ENCODE measurements at regions not wholly inside any gene's neighbourhood (a gene's known extent, or its start where the extent isn't known, plus 50 kb on each side); places are given as distances from the start of the nearest gene placed in this dataset.
"Not testable (repeated sequence)": the region's sequence is repeated elsewhere in the genome, so short reads cannot be mapped to it uniquely, and the experiment has no call there.

DNA sequence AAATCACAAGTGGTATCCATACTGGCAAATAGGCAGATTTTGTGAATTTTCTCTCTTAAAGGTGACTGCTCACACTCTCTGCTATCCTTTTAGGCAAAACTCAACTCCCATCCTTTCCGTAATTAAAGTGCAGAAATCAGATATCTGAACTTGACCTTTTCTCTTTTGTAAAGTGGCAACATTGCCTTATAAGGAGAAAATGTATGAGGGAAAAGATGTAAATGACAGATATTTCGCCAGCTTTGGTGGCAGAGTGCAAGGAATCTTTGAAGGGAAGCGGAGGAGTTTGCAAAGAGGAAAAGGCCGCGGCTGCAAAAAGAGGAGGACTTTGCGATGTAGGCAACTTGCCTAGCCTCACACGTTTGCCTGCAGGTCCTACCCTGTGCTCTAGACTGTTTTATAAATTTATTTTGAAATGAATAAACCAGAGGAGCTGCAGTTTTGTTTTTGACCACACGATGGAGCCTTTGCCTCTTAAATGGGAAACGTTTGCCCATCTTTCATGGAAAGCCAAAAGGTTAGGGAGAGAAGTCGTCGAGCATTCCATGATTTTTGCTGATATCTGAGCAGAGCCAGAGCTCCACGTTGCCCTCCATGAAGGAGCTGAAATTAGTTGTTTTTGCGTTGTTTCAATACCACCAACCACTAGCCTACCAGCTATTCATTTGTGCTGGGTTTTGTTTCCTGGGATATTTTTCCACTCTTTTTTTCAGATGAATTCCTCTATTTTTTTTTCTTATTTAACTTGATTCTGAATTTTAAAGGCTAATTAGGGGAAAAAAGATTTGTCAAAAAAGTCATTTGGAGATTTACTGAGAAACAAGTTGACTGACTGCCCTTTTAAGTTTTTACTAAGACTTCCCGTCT is 242.3 kb downstream of the LMX1A start:
- no peak for DNase-seq (ENCODE audit: low spot score)
- no peak overlapping the region for H3K4me3 Mint-ChIP-seq (ENCODE audit: low read depth)
- intact Hi-C loops (cut with micrococcal nuclease) = no loop called here
- peaks cover 23% of the 10 kb centered on the region for H3K27me3 Mint-ChIP-seq (ENCODE audit: low read depth)
- no peaks in the 10 kb centered on the region for H3K36me3 Mint-ChIP-seq (ENCODE audit: low read depth)
- H3K9me3 Mint-ChIP-seq = no peaks in the 10 kb centered on the region
- H3K27ac Mint-ChIP-seq = no peak overlapping the region
- H3K4me1 Mint-ChIP-seq (ENCODE audit: low read depth) = no peaks in the 10 kb centered on the region

DNA sequence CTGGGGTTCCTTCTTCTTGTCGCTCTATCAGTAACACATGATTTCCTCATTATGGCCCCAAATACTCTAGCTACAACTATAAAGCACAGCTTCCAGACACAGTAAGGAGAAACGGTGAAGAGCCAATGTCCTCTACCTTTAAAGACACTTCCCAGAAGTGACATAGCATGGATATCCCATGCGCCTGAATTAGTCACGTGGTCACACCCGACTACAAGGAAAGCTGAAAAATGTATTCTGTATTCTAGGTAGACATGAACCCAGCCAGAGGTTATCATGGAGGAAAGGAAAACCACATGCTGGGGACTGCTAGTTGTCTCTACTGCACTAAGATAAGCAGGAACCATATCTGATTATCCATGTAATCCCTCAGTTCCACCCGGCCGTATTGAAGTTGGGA is 244.3 kb downstream of the LMX1A start:
- Mint-ChIP-seq H3K36me3 (ENCODE audit: low read depth) (no peaks in the 10 kb centered on the region), H3K27ac (no peak overlapping the region), H3K4me3 (ENCODE audit: low read depth) (no peak overlapping the region), H3K27me3 (ENCODE audit: low read depth) (peaks cover 11% of the 10 kb centered on the region), H3K9me3 (no peaks in the 10 kb centered on the region), H3K4me1 (ENCODE audit: low read depth) (no peaks in the 10 kb centered on the region)
- no peak for DNase-seq (ENCODE audit: low spot score)
- intact Hi-C loops (cut with micrococcal nuclease) = no loop called here

- no peaks in the 10 kb centered on the region for H3K27me3 Mint-ChIP-seq (ENCODE audit: low read depth)
- H3K36me3 Mint-ChIP-seq (ENCODE audit: low read depth) = no peaks in the 10 kb centered on the region
- no peak overlapping the region for H3K27ac Mint-ChIP-seq
- intact Hi-C loops (cut with micrococcal nuclease) = no loop called here
- H3K4me3 Mint-ChIP-seq (ENCODE audit: low read depth) = no peak overlapping the region
- no peaks in the 10 kb centered on the region for H3K9me3 Mint-ChIP-seq
- DNase-seq (ENCODE audit: low spot score) = no peak
- no peaks in the 10 kb centered on the region for H3K4me1 Mint-ChIP-seq (ENCODE audit: low read depth)
Measured at GRCh38 chr1:165109013-165109412, 247.5 kb downstream of the LMX1A start.

DNA sequence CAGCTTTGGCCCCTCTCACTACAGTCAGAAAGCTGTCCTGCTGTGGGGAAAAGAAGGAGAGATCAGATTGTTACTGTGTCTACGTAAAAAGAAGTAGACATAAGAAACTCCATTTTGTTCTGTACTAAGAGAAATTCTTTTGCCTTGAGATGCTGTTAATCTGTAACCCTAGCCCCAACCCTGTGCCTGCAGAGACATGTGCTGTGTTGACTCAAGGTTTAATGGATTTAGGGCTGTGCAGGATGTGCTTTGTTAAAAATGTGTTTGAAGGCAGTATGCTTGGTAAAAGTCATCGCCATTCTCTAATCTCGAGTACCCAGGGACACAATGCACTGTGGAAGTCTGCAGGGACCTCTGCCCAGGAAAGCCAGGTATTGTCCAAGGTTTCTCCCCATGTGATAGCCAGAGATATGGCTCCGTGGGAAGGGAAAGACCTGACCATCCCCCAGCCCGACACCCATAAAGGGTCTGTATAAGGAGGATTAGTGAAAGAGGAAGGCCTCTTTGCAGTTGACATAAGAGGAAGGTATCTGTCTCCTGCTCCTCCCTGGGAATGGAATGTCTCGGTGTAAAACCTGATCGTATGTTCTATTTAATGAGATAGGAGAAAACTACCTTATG is 263.9 kb downstream of the LMX1A start:
- intact Hi-C loops (cut with micrococcal nuclease); H3K27me3 Mint-ChIP-seq (ENCODE audit: low read depth); H3K4me3 Mint-ChIP-seq (ENCODE audit: low read depth); H3K4me1 Mint-ChIP-seq (ENCODE audit: low read depth); H3K36me3 Mint-ChIP-seq (ENCODE audit: low read depth); H3K27ac Mint-ChIP-seq; DNase-seq (ENCODE audit: low spot score): not testable (repeated sequence)
- peaks cover 24% of the 10 kb centered on the region for H3K9me3 Mint-ChIP-seq

DNA sequence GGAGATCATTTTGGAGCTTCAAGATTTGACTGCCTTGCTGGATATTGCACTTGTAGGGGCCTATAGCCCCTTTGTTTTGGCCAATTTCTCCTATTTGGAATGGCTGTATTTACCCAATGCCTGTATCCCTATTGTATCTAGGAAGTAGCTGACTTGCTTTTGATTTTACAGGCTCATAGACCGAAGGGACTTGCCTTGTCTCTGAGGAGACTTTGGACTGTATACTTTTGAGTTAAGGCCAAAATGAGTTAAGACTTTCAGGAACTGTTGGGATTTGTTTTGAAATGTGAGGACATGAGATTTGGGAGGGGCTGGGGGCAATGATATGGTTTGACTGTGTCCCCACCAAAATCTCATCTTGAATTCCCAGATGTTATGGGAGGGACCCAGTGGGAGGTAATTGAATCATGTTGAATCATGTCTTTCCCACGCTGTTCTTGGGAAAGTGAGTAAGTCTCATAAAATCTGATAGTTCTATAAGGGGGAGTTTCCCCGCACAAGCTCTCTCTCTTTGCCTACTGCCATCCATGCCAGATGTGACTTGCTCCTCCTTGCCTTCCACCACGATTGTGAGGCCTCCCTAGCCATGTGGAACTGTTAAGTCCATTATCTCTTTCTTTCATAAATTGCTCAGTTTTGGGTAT is 276.1 kb downstream of the LMX1A start:
- H3K4me3 Mint-ChIP-seq (ENCODE audit: low read depth) = no peak overlapping the region
- intact Hi-C loops (cut with micrococcal nuclease) = no loop called here
- no peaks in the 10 kb centered on the region for H3K36me3 Mint-ChIP-seq (ENCODE audit: low read depth)
- peaks cover 6% of the 10 kb centered on the region for H3K9me3 Mint-ChIP-seq
- DNase-seq (ENCODE audit: low spot score) = no peak
- no peak overlapping the region for H3K27ac Mint-ChIP-seq
- no peaks in the 10 kb centered on the region for H3K4me1 Mint-ChIP-seq (ENCODE audit: low read depth)
- no peaks in the 10 kb centered on the region for H3K27me3 Mint-ChIP-seq (ENCODE audit: low read depth)

- no peak overlapping the region for H3K4me3 Mint-ChIP-seq (ENCODE audit: low read depth)
- H3K4me1 Mint-ChIP-seq (ENCODE audit: low read depth) = no peaks in the 10 kb centered on the region
- H3K36me3 Mint-ChIP-seq (ENCODE audit: low read depth) = no peaks in the 10 kb centered on the region
- DNase-seq (ENCODE audit: low spot score) = no peak
- H3K9me3 Mint-ChIP-seq = peaks cover 2% of the 10 kb centered on the region
- intact Hi-C loops (cut with micrococcal nuclease) = no loop called here
- no peaks in the 10 kb centered on the region for H3K27me3 Mint-ChIP-seq (ENCODE audit: low read depth)
- no peak overlapping the region for H3K27ac Mint-ChIP-seq
Measured at GRCh38 chr1:165078391-165078790, 278.1 kb downstream of the LMX1A start.

GRCh38 chr1:165075725-165076370 is 280.7 kb downstream of the LMX1A start:
- no peak for DNase-seq (ENCODE audit: low spot score)
- no peaks in the 10 kb centered on the region for H3K4me1 Mint-ChIP-seq (ENCODE audit: low read depth)
- H3K9me3 Mint-ChIP-seq = no peaks in the 10 kb centered on the region
- H3K4me3 Mint-ChIP-seq (ENCODE audit: low read depth) = no peak overlapping the region
- H3K36me3 Mint-ChIP-seq (ENCODE audit: low read depth) = no peaks in the 10 kb centered on the region
- H3K27me3 Mint-ChIP-seq (ENCODE audit: low read depth) = no peaks in the 10 kb centered on the region
- H3K27ac Mint-ChIP-seq = no peak overlapping the region
- intact Hi-C loops (cut with micrococcal nuclease) = no loop called here

DNA sequence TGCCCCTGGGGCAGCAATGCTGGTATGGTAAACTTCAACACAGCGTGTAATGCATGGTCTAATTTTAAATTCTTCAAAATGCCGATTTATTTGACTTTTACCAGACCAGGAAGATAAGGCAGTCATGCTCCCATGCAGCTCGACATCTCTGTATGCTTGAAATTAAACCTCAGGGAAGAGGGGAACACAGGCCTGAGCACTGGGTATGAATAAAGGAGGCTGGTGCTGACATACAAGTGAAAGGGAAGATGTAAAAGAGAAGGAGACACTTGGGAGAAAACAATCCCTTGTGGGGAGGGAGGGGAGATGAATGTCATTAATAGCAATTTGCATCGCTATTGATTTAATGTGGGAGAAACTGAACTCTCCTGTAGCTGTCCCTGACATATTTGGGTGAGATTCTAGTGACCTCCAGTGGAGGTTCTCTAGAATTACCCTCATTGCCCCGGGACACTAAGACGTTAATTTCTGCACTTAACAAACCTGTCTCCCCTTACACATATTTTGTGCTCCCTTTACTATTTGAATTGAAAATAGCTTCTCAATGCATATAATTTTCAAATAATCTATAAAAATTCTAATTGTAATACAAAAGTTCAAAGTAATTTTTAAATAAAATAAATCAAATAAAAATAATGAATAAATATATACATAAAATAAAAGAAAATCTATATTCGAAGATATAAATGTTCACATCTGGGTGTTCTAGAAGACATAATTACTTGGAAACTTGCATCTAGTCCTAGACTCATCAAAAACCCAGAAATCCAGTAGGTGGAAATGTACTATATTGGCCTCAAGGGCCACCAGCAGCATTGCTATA is 283.1 kb downstream of the LMX1A start:
- H3K4me1 Mint-ChIP-seq (ENCODE audit: low read depth) = no peaks in the 10 kb centered on the region
- H3K4me3 Mint-ChIP-seq (ENCODE audit: low read depth) = no peak overlapping the region
- H3K27ac Mint-ChIP-seq = no peak overlapping the region
- intact Hi-C loops (cut with micrococcal nuclease) = no loop called here
- H3K36me3 Mint-ChIP-seq (ENCODE audit: low read depth) = no peaks in the 10 kb centered on the region
- H3K9me3 Mint-ChIP-seq = no peaks in the 10 kb centered on the region
- no peaks in the 10 kb centered on the region for H3K27me3 Mint-ChIP-seq (ENCODE audit: low read depth)
- no peak for DNase-seq (ENCODE audit: low spot score)

GRCh38 chr1:165070675-165071074 is 285.8 kb downstream of the LMX1A start:
- no peaks in the 10 kb centered on the region for H3K27me3 Mint-ChIP-seq (ENCODE audit: low read depth)
- no peaks in the 10 kb centered on the region for H3K4me1 Mint-ChIP-seq (ENCODE audit: low read depth)
- no peak overlapping the region for H3K4me3 Mint-ChIP-seq (ENCODE audit: low read depth)
- no peak for DNase-seq (ENCODE audit: low spot score)
- no peaks in the 10 kb centered on the region for H3K9me3 Mint-ChIP-seq
- intact Hi-C loops (cut with micrococcal nuclease) = no loop called here
- H3K36me3 Mint-ChIP-seq (ENCODE audit: low read depth) = no peaks in the 10 kb centered on the region
- H3K27ac Mint-ChIP-seq = no peak overlapping the region

- DNase-seq (ENCODE audit: low spot score) = no peak
- H3K27ac Mint-ChIP-seq = no peak overlapping the region
- no peak overlapping the region for H3K4me3 Mint-ChIP-seq (ENCODE audit: low read depth)
- no peaks in the 10 kb centered on the region for H3K4me1 Mint-ChIP-seq (ENCODE audit: low read depth)
- H3K9me3 Mint-ChIP-seq = no peaks in the 10 kb centered on the region
- H3K27me3 Mint-ChIP-seq (ENCODE audit: low read depth) = no peaks in the 10 kb centered on the region
- intact Hi-C loops (cut with micrococcal nuclease) = no loop called here
- H3K36me3 Mint-ChIP-seq (ENCODE audit: low read depth) = no peaks in the 10 kb centered on the region
Measured at GRCh38 chr1:165069829-165070228, 286.7 kb downstream of the LMX1A start.

DNA sequence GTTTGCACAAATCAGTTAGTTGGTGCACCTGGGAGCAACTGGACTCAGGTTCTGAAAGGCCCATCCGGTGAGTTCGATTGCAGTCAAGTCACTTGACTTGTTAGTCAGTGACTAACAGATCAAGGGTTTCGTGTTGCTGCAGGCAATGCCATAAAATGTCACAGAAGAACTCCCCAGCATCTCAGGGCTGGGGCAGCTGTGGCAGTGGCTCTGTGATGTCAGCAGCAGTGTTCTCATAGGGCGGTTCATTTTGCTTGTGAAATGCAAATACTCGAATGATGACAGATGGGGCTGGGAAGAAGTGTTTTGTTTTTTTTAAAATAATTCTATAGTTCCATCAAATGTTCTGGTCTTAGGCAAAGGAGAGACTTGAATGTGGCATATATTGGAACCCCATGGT is 287.8 kb downstream of the LMX1A start:
- intact Hi-C loops (cut with micrococcal nuclease) = no loop called here
- DNase-seq (ENCODE audit: low spot score) = no peak
- Mint-ChIP-seq H3K4me3 (ENCODE audit: low read depth) (no peak overlapping the region), H3K27me3 (ENCODE audit: low read depth) (no peaks in the 10 kb centered on the region), H3K27ac (no peak overlapping the region), H3K9me3 (no peaks in the 10 kb centered on the region), H3K36me3 (ENCODE audit: low read depth) (no peaks in the 10 kb centered on the region), H3K4me1 (ENCODE audit: low read depth) (no peaks in the 10 kb centered on the region)

DNA sequence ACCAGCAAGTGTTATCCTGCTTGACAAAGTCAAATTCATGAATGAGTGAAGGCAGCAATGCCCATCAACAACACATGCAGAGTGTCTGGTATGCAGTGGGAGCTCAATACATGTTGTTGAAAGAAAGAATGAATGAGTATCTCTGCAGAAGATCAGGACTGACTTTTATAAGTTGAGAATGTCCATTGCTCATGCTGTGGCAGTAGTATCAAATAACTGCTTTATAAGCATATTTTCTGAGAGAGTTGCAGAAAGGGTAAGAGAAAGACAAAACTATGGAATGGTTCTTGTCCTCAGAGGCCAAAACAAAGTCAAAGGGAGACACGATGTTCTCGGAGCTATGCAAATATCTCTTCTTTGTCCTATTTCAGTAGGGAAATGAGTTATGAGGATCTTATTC is 288.7 kb downstream of the LMX1A start:
- H3K4me3 Mint-ChIP-seq (ENCODE audit: low read depth) = no peak overlapping the region
- intact Hi-C loops (cut with micrococcal nuclease) = no loop called here
- no peaks in the 10 kb centered on the region for H3K36me3 Mint-ChIP-seq (ENCODE audit: low read depth)
- H3K27ac Mint-ChIP-seq = no peak overlapping the region
- H3K9me3 Mint-ChIP-seq = no peaks in the 10 kb centered on the region
- DNase-seq (ENCODE audit: low spot score) = no peak
- no peaks in the 10 kb centered on the region for H3K27me3 Mint-ChIP-seq (ENCODE audit: low read depth)
- H3K4me1 Mint-ChIP-seq (ENCODE audit: low read depth) = no peaks in the 10 kb centered on the region

Data from activated T-helper 2 cell treated with anti-CD3 and anti-CD28 coated beads, Interferon-gamma antibody, Interleukin-2, Interleukin-4, amounts not matched to agents 10 μg/mL and 5 μg/mL and 100 μg/mL, durations not matched to agents 14 hours and 24 hours and 36 hours (primary cell).